Neural cell (in vitro differentiated cells): ENCODE measurements at regions not wholly inside any gene's neighbourhood (a gene's known extent, or its start where the extent isn't known, plus 50 kb on each side); places are given as distances from the start of the nearest gene placed in this dataset.

Source experiments
- EZH2 ChIP-seq: fragments of 200-600, 300-800 bp; shearing (Covaris generic), sonication (generic); IDR thresholded peaks from 2 replicates; pipeline ENCODE4 v1.6.1; 2014; ENCODE audit warnings: antibody characterized with exemption, low read length, borderline replicate concordance, mild to moderate bottlenecking; ENCODE audit not compliant: insufficient read depth, poor library complexity, severe bottlenecking
- MXI1 ChIP-seq: fragments of 450-650 bp; conservative IDR thresholded peaks from 2 replicates; pipeline ENCODE4 v1.6.1; 2014; ENCODE audit warnings: antibody characterized with exemption, mild to moderate bottlenecking; ENCODE audit not compliant: poor library complexity, severe bottlenecking
- POLR2AphosphoS5 ChIP-seq: IDR thresholded peaks from 2 replicates; pipeline ENCODE4 v1.6.1; 2012
- RAD21 ChIP-seq: fragments of 450-650 bp; conservative IDR thresholded peaks from 2 replicates; pipeline ENCODE4 v1.6.1; 2014; ENCODE audit warnings: antibody characterized with exemption, mild to moderate bottlenecking, moderate library complexity
- TAF1 ChIP-seq: IDR thresholded peaks from 2 replicates; pipeline ENCODE4 v1.6.1; 2012; ENCODE audit warnings: low read depth
- TF ChIP-seq, protein P1 (sequence below): IDR thresholded peaks from 2 replicates; pipeline ENCODE4 v1.6.1; 2012; ENCODE audit warnings: borderline replicate concordance
- TF ChIP-seq, protein P2 (sequence below): fragments of 450-650 bp; IDR thresholded peaks from 2 replicates; pipeline ENCODE4 v1.5.1; 2014; ENCODE audit warnings: antibody characterized with exemption, mild to moderate bottlenecking, moderate library complexity; ENCODE audit not compliant: poor library complexity, severe bottlenecking

DNA sequence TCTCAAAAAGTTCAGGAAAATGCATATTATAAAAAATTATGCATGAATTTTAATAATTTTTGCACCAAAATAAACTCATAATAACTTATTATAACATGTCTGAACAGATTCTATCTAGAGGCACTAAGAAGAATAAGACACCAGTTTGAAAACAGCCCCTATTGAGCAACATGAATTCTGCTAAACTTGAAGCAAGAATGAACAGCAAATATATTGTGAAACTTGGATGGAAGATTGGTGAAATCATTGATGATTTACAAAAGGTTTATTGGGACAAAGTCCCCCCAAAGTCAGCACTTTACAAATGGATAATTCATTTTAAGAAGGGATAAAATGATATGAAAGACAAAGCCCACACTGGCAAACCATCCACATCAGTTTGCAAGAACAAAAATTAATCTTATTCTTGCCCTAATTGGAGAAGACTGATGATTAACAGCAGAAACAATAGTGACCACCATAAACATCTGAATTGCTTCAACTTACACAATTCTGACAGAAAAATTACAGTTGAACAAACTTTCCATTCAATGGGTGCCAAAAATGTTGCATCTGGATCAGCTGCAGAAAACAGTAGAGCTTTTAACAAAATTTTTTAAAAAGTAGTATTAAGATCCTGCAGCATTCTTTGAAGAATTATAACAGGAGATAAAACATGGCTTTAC, 257.5 kb upstream of the FAT3 start:
- no peak for TF ChIP-seq TAF1
- TF ChIP-seq, protein P1, sequence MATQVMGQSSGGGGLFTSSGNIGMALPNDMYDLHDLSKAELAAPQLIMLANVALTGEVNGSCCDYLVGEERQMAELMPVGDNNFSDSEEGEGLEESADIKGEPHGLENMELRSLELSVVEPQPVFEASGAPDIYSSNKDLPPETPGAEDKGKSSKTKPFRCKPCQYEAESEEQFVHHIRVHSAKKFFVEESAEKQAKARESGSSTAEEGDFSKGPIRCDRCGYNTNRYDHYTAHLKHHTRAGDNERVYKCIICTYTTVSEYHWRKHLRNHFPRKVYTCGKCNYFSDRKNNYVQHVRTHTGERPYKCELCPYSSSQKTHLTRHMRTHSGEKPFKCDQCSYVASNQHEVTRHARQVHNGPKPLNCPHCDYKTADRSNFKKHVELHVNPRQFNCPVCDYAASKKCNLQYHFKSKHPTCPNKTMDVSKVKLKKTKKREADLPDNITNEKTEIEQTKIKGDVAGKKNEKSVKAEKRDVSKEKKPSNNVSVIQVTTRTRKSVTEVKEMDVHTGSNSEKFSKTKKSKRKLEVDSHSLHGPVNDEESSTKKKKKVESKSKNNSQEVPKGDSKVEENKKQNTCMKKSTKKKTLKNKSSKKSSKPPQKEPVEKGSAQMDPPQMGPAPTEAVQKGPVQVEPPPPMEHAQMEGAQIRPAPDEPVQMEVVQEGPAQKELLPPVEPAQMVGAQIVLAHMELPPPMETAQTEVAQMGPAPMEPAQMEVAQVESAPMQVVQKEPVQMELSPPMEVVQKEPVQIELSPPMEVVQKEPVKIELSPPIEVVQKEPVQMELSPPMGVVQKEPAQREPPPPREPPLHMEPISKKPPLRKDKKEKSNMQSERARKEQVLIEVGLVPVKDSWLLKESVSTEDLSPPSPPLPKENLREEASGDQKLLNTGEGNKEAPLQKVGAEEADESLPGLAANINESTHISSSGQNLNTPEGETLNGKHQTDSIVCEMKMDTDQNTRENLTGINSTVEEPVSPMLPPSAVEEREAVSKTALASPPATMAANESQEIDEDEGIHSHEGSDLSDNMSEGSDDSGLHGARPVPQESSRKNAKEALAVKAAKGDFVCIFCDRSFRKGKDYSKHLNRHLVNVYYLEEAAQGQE = no peak
- TF ChIP-seq POLR2AphosphoS5 = no peak
- TF ChIP-seq EZH2 = no peak
- TF ChIP-seq, protein P2, sequence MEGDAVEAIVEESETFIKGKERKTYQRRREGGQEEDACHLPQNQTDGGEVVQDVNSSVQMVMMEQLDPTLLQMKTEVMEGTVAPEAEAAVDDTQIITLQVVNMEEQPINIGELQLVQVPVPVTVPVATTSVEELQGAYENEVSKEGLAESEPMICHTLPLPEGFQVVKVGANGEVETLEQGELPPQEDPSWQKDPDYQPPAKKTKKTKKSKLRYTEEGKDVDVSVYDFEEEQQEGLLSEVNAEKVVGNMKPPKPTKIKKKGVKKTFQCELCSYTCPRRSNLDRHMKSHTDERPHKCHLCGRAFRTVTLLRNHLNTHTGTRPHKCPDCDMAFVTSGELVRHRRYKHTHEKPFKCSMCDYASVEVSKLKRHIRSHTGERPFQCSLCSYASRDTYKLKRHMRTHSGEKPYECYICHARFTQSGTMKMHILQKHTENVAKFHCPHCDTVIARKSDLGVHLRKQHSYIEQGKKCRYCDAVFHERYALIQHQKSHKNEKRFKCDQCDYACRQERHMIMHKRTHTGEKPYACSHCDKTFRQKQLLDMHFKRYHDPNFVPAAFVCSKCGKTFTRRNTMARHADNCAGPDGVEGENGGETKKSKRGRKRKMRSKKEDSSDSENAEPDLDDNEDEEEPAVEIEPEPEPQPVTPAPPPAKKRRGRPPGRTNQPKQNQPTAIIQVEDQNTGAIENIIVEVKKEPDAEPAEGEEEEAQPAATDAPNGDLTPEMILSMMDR = no peak
- TF ChIP-seq RAD21 = no peak
- no peak for TF ChIP-seq MXI1
